Transverse colon (tissue), 3 donors: ENCODE measurements at regions not wholly inside any gene's neighbourhood (a gene's known extent, or its start where the extent isn't known, plus 50 kb on each side); places are given as distances from the start of the nearest gene placed in this dataset.

ENCODE experiments used
- POLR2A ChIP-seq: fragments of 450-650 bp; IDR thresholded peaks from one replicate; pipeline ENCODE4 v1.6.1; 2016; ENCODE audit warnings: antibody characterized with exemption, mild to moderate bottlenecking, moderate library complexity
- TF ChIP-seq, protein P1 (sequence below), 5 experiments: fragments of 200-600 bp in 3 of 5; fragments of 450-650 bp in 2 of 5; sonication (generic) in 3 of 5; IDR thresholded peaks; 1 replicate in 2 of 5; 2 replicates in 3 of 5; pipeline ENCODE4 v1.5.1; 2016 to 2017; ENCODE audit warnings: antibody characterized with exemption in 5 of 5, inconsistent platforms in 3 of 5, mild to moderate bottlenecking in 2 of 5, moderate library complexity in 1 of 5

GRCh38 chr12:45148006-45148405 is 67.9 kb upstream of the ANO6 start:
- no peak for TF ChIP-seq POLR2A
- TF ChIP-seq, protein P1, sequence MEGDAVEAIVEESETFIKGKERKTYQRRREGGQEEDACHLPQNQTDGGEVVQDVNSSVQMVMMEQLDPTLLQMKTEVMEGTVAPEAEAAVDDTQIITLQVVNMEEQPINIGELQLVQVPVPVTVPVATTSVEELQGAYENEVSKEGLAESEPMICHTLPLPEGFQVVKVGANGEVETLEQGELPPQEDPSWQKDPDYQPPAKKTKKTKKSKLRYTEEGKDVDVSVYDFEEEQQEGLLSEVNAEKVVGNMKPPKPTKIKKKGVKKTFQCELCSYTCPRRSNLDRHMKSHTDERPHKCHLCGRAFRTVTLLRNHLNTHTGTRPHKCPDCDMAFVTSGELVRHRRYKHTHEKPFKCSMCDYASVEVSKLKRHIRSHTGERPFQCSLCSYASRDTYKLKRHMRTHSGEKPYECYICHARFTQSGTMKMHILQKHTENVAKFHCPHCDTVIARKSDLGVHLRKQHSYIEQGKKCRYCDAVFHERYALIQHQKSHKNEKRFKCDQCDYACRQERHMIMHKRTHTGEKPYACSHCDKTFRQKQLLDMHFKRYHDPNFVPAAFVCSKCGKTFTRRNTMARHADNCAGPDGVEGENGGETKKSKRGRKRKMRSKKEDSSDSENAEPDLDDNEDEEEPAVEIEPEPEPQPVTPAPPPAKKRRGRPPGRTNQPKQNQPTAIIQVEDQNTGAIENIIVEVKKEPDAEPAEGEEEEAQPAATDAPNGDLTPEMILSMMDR (IDR thresholded peaks at IDR 0.05) = no peak
